ENCODE measurements at regions not wholly inside any gene's neighbourhood (a gene's known extent, or its start where the extent isn't known, plus 50 kb on each side); places are given as distances from the start of the nearest gene placed in this dataset.

DNA sequence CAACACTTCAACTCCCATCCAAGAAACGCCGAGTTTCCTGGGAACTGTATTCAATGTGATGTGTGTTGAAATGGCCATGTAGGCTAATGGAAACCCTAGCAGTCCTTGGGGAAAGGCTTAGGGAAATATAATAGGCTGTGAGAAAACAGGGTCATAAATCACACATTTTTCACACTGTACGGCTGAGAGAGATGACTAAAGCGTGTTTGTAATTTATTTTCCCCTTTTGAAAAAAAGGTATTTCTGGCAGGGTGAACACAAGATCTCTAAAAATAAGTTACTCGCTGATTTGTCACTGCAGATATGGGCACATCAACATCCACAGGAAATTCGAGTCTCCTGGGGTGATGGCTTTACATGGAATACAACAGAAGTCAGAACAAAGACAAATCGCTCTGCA, 109.6 kb upstream of the ST6GAL2 start:
- TF ChIP-seq, protein P1, sequence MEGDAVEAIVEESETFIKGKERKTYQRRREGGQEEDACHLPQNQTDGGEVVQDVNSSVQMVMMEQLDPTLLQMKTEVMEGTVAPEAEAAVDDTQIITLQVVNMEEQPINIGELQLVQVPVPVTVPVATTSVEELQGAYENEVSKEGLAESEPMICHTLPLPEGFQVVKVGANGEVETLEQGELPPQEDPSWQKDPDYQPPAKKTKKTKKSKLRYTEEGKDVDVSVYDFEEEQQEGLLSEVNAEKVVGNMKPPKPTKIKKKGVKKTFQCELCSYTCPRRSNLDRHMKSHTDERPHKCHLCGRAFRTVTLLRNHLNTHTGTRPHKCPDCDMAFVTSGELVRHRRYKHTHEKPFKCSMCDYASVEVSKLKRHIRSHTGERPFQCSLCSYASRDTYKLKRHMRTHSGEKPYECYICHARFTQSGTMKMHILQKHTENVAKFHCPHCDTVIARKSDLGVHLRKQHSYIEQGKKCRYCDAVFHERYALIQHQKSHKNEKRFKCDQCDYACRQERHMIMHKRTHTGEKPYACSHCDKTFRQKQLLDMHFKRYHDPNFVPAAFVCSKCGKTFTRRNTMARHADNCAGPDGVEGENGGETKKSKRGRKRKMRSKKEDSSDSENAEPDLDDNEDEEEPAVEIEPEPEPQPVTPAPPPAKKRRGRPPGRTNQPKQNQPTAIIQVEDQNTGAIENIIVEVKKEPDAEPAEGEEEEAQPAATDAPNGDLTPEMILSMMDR (IDR thresholded peaks at IDR 0.05), result no peak
- TF ChIP-seq, protein P2, sequence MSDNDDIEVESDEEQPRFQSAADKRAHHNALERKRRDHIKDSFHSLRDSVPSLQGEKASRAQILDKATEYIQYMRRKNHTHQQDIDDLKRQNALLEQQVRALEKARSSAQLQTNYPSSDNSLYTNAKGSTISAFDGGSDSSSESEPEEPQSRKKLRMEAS (IDR thresholded peaks at IDR 0.05; ENCODE audit: low read depth), result no peak
- no peak for TF ChIP-seq YY1 (IDR thresholded peaks at IDR 0.05; ENCODE audit: low read depth)
- no peak for TF ChIP-seq POLR2AphosphoS5 (IDR thresholded peaks at IDR 0.05; ENCODE audit: low read depth, low read length)
- TF ChIP-seq, protein P3, sequence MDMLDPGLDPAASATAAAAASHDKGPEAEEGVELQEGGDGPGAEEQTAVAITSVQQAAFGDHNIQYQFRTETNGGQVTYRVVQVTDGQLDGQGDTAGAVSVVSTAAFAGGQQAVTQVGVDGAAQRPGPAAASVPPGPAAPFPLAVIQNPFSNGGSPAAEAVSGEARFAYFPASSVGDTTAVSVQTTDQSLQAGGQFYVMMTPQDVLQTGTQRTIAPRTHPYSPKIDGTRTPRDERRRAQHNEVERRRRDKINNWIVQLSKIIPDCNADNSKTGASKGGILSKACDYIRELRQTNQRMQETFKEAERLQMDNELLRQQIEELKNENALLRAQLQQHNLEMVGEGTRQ (IDR thresholded peaks at IDR 0.05; ENCODE audit: borderline replicate concordance, low read depth, low read length), result no peak
- no peak for TF ChIP-seq EZH2phosphoT487 (IDR thresholded peaks at IDR 0.05; ENCODE audit: borderline replicate concordance, low read depth)
- no peak for TF ChIP-seq GATA2 (CRISPR knock-in tag; IDR thresholded peaks at IDR 0.05)
- TF ChIP-seq SIN3A (IDR thresholded peaks at IDR 0.05; ENCODE audit: borderline replicate concordance, low read depth, low read length), result no peak
- TF ChIP-seq, protein P4, sequence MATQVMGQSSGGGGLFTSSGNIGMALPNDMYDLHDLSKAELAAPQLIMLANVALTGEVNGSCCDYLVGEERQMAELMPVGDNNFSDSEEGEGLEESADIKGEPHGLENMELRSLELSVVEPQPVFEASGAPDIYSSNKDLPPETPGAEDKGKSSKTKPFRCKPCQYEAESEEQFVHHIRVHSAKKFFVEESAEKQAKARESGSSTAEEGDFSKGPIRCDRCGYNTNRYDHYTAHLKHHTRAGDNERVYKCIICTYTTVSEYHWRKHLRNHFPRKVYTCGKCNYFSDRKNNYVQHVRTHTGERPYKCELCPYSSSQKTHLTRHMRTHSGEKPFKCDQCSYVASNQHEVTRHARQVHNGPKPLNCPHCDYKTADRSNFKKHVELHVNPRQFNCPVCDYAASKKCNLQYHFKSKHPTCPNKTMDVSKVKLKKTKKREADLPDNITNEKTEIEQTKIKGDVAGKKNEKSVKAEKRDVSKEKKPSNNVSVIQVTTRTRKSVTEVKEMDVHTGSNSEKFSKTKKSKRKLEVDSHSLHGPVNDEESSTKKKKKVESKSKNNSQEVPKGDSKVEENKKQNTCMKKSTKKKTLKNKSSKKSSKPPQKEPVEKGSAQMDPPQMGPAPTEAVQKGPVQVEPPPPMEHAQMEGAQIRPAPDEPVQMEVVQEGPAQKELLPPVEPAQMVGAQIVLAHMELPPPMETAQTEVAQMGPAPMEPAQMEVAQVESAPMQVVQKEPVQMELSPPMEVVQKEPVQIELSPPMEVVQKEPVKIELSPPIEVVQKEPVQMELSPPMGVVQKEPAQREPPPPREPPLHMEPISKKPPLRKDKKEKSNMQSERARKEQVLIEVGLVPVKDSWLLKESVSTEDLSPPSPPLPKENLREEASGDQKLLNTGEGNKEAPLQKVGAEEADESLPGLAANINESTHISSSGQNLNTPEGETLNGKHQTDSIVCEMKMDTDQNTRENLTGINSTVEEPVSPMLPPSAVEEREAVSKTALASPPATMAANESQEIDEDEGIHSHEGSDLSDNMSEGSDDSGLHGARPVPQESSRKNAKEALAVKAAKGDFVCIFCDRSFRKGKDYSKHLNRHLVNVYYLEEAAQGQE (IDR thresholded peaks at IDR 0.05; ENCODE audit: low read depth, low read length), result no peak

Measured in SK-N-SH (cell line).